Stimulated activated CD8-positive, alpha-beta memory T cell treated with anti-CD3 and anti-CD28 coated beads, Interleukin-2, amount 100 ng/mL, for 1 hour (primary cell): ENCODE measurements at regions not wholly inside any gene's neighbourhood (a gene's known extent, or its start where the extent isn't known, plus 50 kb on each side); places are given as distances from the start of the nearest gene placed in this dataset.

ENCODE experiments used
- DNase-seq, 2 donors: peaks; one replicate each; pipeline ENCODE4 v3.0.0-alpha.2; 2020; ENCODE audit warnings: low read depth in 2 of 2

DNA sequence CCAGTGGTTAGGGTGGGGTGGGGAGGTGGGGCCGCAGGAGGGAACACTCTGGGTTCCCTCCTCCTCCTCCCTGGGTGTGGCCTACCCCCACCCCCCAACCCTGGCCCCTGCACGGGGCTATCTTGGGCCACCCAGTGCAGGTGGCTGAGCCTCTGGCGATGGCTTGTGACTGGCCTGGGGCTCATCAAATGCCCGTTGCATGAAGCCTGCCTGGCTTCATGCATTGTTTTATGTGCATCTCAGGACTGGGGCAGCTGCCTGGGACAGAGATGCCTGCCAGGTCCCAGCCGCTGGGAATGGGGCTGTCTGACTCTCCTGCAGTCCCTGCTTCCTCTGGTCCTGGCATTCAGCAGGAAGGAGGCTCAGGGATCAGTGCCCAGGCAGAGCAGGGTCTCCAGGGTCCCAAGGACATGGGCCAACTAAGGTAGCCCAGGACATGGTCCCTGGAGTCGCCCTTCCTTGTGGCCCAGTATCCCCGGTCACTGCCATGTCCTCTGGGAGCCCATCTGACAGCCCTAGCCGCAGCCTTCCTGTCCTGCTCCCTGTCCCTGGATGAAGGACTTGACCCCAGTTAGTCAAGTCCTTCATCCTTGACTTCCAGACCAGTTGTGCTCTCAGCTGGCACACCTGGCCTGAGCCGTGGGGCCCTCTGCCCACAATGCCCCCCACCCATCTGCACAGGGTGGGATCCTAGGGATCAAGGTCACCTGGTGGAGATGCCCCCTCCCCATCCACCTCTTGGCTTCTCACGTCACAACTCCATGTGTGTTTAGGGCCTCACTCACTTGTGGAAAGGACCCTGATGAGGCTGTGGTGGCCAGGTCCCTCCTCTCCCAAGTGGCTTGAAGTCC is 112.1 kb upstream of the FGF3 start:
- no peak for DNase-seq

DNA sequence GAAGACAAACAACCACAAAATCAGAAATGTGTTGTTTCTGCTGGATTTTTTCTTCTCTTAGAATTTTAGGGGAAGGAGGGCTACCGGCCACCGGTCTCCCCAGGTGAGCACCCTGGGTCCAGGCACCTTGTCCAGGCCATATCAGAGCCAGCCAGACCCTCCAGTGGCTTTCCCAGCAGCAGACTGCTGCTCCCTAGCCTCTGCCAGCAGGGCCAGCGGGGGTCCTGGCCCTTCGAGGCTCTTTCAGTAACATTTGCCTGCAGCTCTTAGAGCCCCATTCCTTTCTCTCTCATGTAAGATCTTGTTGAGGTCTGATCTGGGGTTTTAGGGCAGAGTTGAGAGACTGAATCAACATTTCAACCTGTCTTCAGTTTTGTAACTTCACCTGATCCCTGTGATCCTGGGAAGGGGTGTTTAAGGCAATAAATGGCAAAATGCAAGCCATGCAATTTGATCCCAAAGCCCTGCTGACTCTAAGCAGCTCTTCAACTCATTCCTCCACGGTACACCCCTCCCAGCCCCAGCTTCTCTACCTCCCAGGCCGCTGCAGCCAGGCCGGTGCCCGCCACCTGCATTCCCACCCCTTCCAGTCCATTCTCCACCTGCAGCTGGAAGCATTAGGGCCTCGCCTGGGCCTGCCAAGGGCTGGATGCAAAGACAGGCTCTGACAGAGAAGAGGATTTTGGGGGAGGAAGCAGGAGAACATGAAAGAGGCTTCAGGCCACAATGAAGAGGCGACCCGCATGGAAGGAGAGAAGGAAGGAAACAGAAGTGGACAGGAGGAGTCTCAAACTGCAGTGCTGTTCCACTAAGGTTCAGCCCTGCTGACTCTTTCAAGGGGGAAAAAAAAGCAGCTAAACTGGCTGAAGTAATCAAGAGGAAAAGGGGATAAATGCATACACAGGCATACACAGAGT is 113.0 kb upstream of the FGF3 start:
- no peak for DNase-seq

DNA sequence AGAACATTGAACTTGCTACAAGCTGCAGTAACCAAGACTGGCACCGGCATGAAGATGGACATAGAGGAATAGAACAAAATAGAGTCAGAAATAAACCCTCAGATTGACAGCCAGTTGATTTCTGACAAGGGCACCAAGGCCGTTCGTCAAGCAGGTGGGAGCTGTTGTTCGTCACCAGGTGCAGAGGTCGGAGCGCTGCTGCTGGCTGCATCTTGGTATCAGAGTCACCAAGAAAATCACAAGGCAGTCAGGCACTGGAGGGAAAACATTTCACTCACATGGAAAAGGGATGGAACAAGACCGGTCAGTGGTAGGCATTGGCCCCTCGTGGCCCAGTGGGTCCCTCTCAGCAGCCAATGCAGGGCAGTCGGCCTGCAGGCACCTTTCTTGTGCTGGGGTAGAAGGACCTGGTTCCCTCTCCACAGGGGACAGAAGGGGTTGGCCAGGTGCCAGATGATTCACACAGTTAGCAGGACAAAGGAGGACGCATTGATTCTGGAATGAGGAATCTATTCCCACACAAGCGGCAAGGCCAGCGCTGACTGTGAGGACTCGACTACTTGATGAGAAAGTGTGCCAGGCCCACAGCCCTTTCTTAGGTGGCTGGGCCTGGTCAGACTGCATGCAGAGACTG is 115.8 kb upstream of the FGF3 start:
- no peak for DNase-seq

DNA sequence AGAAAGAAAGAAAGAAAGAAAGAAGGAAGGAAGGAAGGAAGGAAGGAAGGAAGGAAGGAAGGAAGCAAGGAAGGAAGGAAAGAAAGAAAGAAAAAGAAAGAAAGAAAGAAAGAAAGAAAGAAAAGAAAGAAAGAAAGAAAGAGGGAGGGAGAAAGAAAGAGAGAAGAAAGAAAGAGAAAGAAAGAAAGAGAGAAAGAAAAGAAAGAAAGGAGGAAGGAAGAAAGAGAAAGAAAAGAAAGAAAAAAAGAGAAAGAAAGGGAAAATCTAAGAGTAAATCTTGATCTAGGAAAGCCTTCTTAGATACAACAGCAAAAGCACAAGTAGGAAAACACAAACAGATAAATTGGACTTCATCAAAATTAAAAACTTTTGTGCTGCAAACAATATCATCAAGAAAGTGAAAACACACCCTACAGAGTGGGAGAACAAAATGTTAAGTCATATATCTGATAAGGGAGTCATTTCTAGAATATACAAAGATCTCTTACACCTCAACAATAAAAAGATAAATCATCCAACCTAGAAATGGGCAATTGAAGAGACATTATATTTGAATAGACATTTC is 116.8 kb upstream of the FGF3 start:
- DNase-seq: no peak

DNA sequence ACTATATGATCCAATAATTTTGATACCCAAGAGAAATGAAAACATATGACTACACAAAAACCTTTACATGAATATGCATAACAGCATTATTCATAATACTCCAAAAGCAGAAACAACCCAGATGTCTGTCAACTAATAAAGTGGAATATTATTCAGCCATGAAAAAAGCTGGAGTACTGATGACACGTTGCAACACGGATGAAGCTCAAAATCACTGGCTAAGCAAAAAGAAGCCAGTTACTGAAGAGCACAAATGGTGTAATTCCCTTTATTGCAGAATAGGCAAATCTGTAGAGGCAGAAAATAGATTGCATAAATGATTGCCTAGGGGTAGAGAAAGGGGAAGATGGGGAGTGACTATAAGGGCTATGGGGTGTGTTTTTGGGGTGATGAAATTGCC is 117.6 kb upstream of the FGF3 start:
- DNase-seq: no peak

DNA sequence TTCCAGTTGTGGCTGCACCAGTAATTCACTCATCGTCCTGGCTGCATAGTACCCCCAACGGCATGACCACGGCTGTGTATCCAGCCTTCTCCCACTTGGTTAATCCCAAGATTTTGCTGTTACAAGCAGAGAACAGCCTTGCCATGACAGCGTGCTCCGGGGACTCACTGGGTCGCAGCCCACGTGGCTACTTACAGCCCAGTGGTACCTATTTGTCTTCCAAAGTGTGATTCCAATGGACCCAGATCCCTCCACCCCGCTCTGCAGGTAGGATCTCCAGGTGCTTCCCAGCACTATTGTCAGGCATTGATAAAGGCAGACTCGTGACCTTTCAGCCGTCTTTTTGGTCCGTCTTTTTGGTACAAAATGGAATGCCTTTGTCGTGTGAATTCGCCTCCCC is 119.0 kb upstream of the FGF3 start:
- no peak for DNase-seq

- DNase-seq: no peak
Measured at GRCh38 chr11:69939551-69940245, 120.5 kb upstream of the FGF3 start.

DNA sequence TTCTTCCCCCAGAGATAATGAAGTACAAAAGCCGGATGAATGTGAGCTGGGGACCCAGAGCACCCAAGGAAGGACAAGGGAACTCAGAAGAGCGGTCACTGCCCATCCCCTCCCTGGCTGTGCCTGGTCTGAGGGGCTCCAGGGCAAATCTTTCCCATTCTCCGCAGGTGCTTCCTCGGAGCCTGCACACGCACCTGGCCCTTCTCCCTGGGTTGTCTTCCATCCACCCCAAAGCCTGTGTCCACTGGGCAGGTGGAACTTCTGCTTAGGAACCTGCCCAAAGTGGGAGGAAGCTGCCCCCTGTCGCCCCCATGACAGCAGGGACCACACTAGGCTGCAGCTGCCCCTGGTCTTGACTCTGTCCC is 121.0 kb upstream of the FGF3 start:
- DNase-seq: no peak

DNA sequence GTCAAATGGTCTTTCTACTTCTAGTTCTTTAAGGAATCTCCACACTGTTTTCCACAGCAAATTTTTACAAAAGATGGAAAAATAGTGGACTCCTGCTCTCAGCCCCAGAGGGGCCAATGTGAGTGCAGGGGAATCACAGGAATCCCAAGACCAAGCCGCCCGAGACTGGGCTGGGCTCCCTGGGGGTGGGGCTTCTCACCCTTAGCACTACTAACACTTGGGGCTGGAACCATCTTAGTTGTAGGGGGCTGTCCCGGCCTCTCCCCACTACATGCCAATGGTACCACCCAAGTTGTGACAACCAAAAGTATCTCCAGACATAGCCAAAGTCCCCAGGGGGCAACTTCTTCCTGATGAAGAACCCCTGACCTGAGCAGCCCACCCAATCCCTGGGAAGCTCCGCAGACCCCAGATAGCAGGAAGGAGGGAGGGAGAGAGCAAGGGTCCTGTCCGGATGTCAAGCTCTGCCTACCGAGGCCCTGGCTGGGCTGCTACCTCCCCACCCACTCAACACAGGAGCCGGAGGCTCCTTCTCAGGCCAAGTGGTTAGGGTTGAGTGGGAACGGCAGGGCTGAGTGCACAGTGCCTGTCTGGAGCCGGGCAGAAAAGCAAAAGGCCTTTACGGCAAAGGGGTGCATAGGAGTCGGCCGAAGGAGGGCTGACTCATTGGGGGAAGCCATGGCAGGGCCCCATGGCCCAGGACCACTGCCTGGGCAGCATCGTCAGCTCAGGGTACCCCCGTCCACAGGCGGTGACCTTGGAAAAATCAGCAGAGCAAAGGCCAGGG is 122.5 kb upstream of the FGF3 start:
- DNase-seq: no peak

GRCh38 chr11:69942333-69942820 is 123.2 kb upstream of the FGF3 start:
- no peak for DNase-seq

- no peak for DNase-seq
Measured at GRCh38 chr11:69943066-69943465, 123.8 kb upstream of the FGF3 start.

GRCh38 chr11:69943506-69943905 is 124.3 kb upstream of the FGF3 start:
- no peak for DNase-seq

- DNase-seq: no peak
Measured at GRCh38 chr11:69944146-69944795, 125.1 kb upstream of the FGF3 start.

GRCh38 chr11:69945157-69945556 is 125.9 kb upstream of the FGF3 start:
- no peak for DNase-seq

DNA sequence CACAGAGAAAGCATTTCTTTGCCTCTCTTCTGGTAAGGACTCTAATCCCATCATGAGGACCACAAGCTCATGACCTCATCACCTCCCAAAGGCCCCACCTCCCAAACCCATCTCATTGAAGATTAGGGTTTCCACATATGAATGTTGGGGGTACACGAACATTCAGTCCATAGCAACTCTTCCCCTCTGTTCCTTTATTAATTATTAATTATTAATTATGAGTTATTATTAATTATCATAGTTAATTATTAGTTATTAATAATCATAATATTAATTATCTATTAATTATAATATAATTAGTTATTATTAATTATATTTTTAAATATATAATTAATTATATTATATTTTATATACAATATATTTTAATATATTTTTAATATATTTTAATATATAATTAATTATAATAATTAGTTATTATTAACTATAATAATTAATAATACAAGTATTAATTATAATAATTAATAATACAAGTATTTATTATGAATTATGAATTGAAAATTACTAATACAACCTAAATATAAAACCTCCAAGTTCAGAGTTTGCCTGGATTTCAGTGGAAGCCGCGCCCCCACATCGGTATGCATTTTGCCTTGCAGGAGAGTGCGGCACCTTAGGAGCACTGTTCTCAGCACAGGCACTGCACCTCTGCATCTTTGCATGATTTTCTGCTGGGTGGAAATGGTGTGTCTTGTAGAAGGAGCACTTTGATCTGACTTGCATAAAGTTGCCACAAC is 128.0 kb upstream of the FGF3 start:
- DNase-seq: no peak

DNA sequence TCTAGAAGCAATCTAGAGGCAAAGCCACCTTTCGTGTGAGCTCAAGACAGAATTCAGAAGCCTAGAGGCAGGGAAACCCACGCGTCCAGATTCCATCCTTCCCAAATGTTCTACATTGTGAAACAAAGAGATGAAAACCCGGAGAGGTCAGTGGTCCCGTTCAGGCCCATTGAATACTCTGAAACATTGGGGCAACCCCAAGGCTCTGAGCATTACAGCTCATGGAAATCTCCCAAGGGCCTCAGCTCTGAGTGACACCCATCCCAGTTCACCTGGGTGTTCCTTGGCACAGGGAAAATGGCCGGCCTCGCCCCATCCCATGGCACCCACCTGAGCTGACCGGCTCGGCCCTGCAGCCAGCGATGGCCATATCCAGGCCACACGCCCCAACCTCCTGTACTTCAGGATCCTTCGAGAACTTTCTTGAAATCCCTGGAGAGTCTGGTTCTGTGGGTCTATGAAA is 128.6 kb upstream of the FGF3 start:
- DNase-seq: no peak

- DNase-seq: no peak
Measured at GRCh38 chr11:69948256-69949141, 129.3 kb upstream of the FGF3 start.

GRCh38 chr11:69949327-69949726 is 128.8 kb upstream of the ANO1 start:
- no peak for DNase-seq
